ENCODE measurements at regions not wholly inside any gene's neighbourhood (a gene's known extent, or its start where the extent isn't known, plus 50 kb on each side); places are given as distances from the start of the nearest gene placed in this dataset.
"Not testable (repeated sequence)": the region's sequence is repeated elsewhere in the genome, so short reads cannot be mapped to it uniquely, and the experiment has no call there.

DNA sequence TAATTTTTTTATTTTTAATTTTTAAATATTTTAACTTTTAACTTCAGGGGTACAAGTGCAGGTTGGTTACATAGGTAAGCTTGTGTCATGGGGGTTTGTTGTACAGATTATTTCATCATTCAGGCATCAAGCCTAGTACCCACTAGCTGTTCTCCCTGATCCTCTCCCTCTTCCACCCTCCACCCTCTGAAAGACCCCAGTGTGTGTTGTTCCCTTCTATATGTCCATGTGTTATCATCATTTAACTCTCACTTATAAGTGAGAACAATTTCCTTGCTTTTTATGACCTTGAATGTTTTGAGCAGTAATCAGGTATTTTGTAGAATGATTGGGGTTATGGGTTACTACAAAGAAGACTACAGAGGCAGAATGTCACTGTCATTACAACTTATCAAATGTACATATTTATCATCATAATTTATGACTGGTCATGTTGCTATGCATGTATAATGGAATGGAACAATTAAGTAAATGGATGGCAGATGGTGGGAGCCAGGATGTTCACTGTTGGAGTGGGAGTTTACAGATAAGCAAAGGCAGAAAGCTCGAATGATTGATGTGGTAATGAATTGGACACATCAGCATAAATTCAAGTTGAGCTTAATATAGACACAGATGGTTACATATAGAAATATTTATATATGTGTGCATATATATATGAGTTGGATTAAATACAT is 563.8 kb upstream of the ROBO1 start:
- Histone ChIP-seq H3K27me3 (no peaks in the 10 kb centered on the region), H3K9me3 (no peaks in the 10 kb centered on the region), H3K4me3 (no peak overlapping the region), H3K36me3 (no peaks in the 10 kb centered on the region), H3K4me1 (no peaks in the 10 kb centered on the region), H3K27ac (no peak overlapping the region)
- intact Hi-C loops (cut with DNase I; ENCODE audit: low total_unique reads) = no loop called here
- no peak for DNase-seq
- in situ Hi-C loops (cut with MboI; ENCODE audit: low pct_ligation_motif_present in 1 of 4, low pct_unique_long_range_greater_than_20kb in 1 of 4, low sequenced_read_pairs in 3 of 4) = no loop called here
- TF ChIP-seq POLR2A (IDR thresholded peaks at IDR 0.05) (no peak), POLR2AphosphoS5 (IDR thresholded peaks at IDR 0.05) (no peak), EP300 (IDR thresholded peaks at IDR 0.05; ENCODE audit: low read depth) (no peak)
- 65 to 67% methylated on average over 1 of the region's 1 CpG for WGBS, 2 donors (ENCODE audit: low coverage in 1 of 2)

- intact Hi-C loops (cut with DNase I; ENCODE audit: low total_unique reads); H3K27ac ChIP-seq; H3K27me3 ChIP-seq; H3K4me1 ChIP-seq; DNase-seq; H3K9me3 ChIP-seq; H3K4me3 ChIP-seq; H3K36me3 ChIP-seq; in situ Hi-C loops (cut with MboI; ENCODE audit: low pct_ligation_motif_present in 1 of 4, low pct_unique_long_range_greater_than_20kb in 1 of 4, low sequenced_read_pairs in 3 of 4): not testable (repeated sequence)
- 95% methylated on average over 19 of the region's 19 CpGs; no CpG with 5 or more reads in 1 of the 2 donors for WGBS, 2 donors (ENCODE audit: low coverage in 1 of 2)
These were observed 546.7 kb upstream of the ROBO1 start for GRCh38 chr3:80314541-80314940.

DNA sequence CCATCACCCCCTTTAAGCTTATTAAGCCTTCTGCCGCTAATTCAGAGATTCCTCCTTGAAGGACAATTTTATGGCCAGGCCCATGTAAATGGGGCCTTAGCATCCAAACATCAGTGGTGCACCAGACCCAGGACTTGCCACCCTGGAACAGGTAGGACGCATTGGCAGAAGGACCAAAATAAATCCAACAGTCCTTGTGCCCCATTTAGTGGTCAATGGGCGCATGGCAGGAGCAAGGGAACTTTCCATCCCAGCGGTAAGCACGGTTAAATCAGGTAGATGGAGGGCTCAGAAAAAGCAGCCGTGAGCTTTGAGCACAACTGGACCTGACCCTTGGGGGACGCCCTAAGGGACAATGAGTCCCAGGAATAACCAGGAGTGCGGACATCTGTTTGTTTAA is 540.8 kb upstream of the ROBO1 start:
- 60 to 67% methylated on average over 4 to 8 of the region's 8 CpGs for WGBS, 2 donors (ENCODE audit: low coverage in 1 of 2)
- Histone ChIP-seq H3K4me3 (no peak overlapping the region), H3K9me3 (no peaks in the 10 kb centered on the region), H3K27ac (no peak overlapping the region), H3K36me3 (no peaks in the 10 kb centered on the region), H3K27me3 (no peaks in the 10 kb centered on the region), H3K4me1 (no peaks in the 10 kb centered on the region)
- DNase-seq = no peak
- intact Hi-C loops (cut with DNase I; ENCODE audit: low total_unique reads) (no loop called here), in situ Hi-C loops (cut with MboI; ENCODE audit: low pct_ligation_motif_present in 1 of 4, low pct_unique_long_range_greater_than_20kb in 1 of 4, low sequenced_read_pairs in 3 of 4) (no loop called here)
- TF ChIP-seq POLR2AphosphoS5 (IDR thresholded peaks at IDR 0.05) = no peak

DNA sequence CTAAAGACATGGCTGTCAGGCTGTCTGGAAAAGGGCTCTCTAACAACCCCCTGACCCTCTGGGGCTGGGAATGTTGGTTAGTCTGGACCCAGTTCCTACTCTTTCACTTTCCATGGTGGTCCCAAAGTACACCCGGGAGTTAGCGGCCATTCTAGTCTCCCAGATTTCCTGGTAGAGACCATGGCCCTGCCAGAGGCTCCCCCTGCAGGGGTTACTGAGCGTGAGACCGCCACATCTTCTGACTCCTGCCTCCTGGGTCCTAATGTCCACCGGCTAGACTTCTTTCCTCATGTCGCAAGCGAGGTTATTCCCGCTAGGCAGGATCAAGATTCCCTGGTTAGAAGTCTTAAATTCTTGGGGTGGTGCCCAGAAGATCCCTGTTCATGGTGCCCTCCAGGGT is 540.0 kb upstream of the ROBO1 start:
- in situ Hi-C loops (cut with MboI; ENCODE audit: low pct_ligation_motif_present in 1 of 4, low pct_unique_long_range_greater_than_20kb in 1 of 4, low sequenced_read_pairs in 3 of 4) (no loop called here), intact Hi-C loops (cut with DNase I; ENCODE audit: low total_unique reads) (no loop called here)
- no peaks in the 10 kb centered on the region for H3K9me3 ChIP-seq
- H3K4me1 ChIP-seq = no peaks in the 10 kb centered on the region
- TF ChIP-seq, protein P1, sequence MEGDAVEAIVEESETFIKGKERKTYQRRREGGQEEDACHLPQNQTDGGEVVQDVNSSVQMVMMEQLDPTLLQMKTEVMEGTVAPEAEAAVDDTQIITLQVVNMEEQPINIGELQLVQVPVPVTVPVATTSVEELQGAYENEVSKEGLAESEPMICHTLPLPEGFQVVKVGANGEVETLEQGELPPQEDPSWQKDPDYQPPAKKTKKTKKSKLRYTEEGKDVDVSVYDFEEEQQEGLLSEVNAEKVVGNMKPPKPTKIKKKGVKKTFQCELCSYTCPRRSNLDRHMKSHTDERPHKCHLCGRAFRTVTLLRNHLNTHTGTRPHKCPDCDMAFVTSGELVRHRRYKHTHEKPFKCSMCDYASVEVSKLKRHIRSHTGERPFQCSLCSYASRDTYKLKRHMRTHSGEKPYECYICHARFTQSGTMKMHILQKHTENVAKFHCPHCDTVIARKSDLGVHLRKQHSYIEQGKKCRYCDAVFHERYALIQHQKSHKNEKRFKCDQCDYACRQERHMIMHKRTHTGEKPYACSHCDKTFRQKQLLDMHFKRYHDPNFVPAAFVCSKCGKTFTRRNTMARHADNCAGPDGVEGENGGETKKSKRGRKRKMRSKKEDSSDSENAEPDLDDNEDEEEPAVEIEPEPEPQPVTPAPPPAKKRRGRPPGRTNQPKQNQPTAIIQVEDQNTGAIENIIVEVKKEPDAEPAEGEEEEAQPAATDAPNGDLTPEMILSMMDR (IDR thresholded peaks at IDR 0.05) = no peak
- TF ChIP-seq POLR2A (IDR thresholded peaks at IDR 0.05) (no peak), EP300 (IDR thresholded peaks at IDR 0.05; ENCODE audit: low read depth) (no peak), POLR2AphosphoS5 (IDR thresholded peaks at IDR 0.05) (no peak)
- H3K27ac ChIP-seq = no peak overlapping the region
- H3K4me3 ChIP-seq = no peak overlapping the region
- H3K36me3 ChIP-seq = no peaks in the 10 kb centered on the region
- no peak for DNase-seq
- WGBS, 2 donors (ENCODE audit: low coverage in 1 of 2) = 91% methylated on average over 8 of the region's 8 CpGs; no CpG with 5 or more reads in 1 of the 2 donors
- no peaks in the 10 kb centered on the region for H3K27me3 ChIP-seq

- no peaks in the 10 kb centered on the region for H3K9me3 ChIP-seq
- no peaks in the 10 kb centered on the region for H3K4me1 ChIP-seq
- H3K27ac ChIP-seq = no peak overlapping the region
- no peaks in the 10 kb centered on the region for H3K27me3 ChIP-seq
- no peaks in the 10 kb centered on the region for H3K36me3 ChIP-seq
- in situ Hi-C loops (cut with MboI; ENCODE audit: low pct_ligation_motif_present in 1 of 4, low pct_unique_long_range_greater_than_20kb in 1 of 4, low sequenced_read_pairs in 3 of 4) = no loop called here
- DNase-seq = no peak
- TF ChIP-seq EP300 (IDR thresholded peaks at IDR 0.05; ENCODE audit: low read depth) (no peak), POLR2A (IDR thresholded peaks at IDR 0.05) (no peak), POLR2AphosphoS5 (IDR thresholded peaks at IDR 0.05) (no peak)
- TF ChIP-seq, protein P1 (IDR thresholded peaks at IDR 0.05) = no peak
- no peak overlapping the region for H3K4me3 ChIP-seq
- WGBS, 2 donors (ENCODE audit: low coverage in 1 of 2) = 81 to 87% methylated on average over 3 of the region's 3 CpGs
- intact Hi-C loops (cut with DNase I; ENCODE audit: low total_unique reads) = no loop called here
These were observed 529.9 kb upstream of the ROBO1 start for GRCh38 chr3:80297720-80298119.

DNA sequence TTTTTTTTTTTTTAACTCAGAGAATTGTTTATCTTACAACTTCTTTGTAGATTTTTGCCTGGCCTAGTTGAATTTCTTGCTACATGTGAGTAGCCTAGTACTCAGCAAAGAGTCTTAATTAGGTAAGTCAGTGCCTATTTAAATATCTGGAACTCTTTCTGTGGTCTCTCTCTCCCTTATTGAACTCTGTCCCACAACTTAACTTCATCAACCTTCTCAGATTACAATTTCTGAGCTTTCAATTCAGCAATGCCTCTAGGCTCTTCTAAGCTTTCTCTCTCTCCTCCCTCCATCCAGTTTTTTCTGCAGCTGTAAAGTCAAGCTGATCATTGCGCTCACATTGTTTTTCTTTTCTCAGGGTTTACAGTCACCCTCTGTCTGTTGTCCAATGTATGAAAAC is 517.6 kb upstream of the ROBO1 start:
- 58 to 77% methylated on average over 1 of the region's 1 CpG for WGBS, 2 donors (ENCODE audit: low coverage in 1 of 2)
- Histone ChIP-seq H3K27ac (no peak overlapping the region), H3K9me3 (no peaks in the 10 kb centered on the region), H3K4me1 (no peaks in the 10 kb centered on the region), H3K4me3 (no peak overlapping the region), H3K36me3 (no peaks in the 10 kb centered on the region), H3K27me3 (no peaks in the 10 kb centered on the region)
- DNase-seq = no peak
- intact Hi-C loops (cut with DNase I; ENCODE audit: low total_unique reads) = no loop called here
- in situ Hi-C loops (cut with MboI; ENCODE audit: low pct_ligation_motif_present in 1 of 4, low pct_unique_long_range_greater_than_20kb in 1 of 4, low sequenced_read_pairs in 3 of 4) = no loop called here
- TF ChIP-seq POLR2AphosphoS5 (IDR thresholded peaks at IDR 0.05) = no peak
- TF ChIP-seq, protein P1 (IDR thresholded peaks at IDR 0.05) = no peak
- TF ChIP-seq POLR2A (IDR thresholded peaks at IDR 0.05) = no peak
- TF ChIP-seq EP300 (IDR thresholded peaks at IDR 0.05; ENCODE audit: low read depth) = no peak
